ENCODE measurements at regions not wholly inside any gene's neighbourhood (a gene's known extent, or its start where the extent isn't known, plus 50 kb on each side); places are given as distances from the start of the nearest gene placed in this dataset.

DNA sequence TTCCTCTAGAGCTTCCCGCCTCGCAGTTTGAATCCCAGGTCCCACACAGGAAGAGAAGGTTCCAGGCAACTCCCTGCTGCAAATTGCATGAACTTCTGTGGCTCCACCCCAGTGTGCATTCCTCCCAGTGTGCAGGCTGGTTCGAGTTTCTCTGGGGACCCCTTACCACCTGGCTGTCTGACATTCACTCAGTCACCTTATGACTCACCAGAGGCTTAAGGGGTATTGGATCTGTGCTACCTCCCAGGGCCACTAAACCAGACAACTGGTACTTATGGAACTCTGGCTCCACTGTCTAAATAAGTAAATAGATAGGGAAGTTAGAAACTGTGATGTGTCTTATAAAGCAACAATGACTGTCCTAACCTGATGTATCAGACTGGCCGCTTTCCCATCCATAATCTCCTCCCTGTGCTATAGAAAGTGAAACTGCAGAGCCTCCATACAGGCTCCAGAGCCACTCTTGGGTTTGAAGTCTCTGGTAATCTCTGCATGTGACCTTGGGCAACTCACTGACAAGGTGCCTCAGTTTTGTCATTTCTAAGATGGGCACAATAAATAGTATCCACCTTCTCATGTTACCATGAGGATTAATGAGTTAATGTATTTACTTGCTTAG lies 720.6 kb downstream of the SEMA5A start:
- TF ChIP-seq, protein P1, sequence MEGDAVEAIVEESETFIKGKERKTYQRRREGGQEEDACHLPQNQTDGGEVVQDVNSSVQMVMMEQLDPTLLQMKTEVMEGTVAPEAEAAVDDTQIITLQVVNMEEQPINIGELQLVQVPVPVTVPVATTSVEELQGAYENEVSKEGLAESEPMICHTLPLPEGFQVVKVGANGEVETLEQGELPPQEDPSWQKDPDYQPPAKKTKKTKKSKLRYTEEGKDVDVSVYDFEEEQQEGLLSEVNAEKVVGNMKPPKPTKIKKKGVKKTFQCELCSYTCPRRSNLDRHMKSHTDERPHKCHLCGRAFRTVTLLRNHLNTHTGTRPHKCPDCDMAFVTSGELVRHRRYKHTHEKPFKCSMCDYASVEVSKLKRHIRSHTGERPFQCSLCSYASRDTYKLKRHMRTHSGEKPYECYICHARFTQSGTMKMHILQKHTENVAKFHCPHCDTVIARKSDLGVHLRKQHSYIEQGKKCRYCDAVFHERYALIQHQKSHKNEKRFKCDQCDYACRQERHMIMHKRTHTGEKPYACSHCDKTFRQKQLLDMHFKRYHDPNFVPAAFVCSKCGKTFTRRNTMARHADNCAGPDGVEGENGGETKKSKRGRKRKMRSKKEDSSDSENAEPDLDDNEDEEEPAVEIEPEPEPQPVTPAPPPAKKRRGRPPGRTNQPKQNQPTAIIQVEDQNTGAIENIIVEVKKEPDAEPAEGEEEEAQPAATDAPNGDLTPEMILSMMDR (IDR thresholded peaks at IDR 0.05): no peak
- TF ChIP-seq EZH2 (IDR thresholded peaks at IDR 0.05): no peak
- no peak for TF ChIP-seq EZH2phosphoT487 (IDR thresholded peaks at IDR 0.05)
